Neuron (in vitro differentiated cells): ENCODE measurements at regions not wholly inside any gene's neighbourhood (a gene's known extent, or its start where the extent isn't known, plus 50 kb on each side); places are given as distances from the start of the nearest gene placed in this dataset.

Source experiments
- H2AFZ ChIP-seq: one replicate; pipeline ENCODE4 v1.6.1; 2013; ENCODE audit warnings: low read depth, mild to moderate bottlenecking, inconsistent platforms, low read length, moderate library complexity
- H3K27me3 ChIP-seq: one replicate; pipeline ENCODE4 v1.6.1; 2013; ENCODE audit warnings: low read length; ENCODE audit not compliant: insufficient read depth
- H3K36me3 ChIP-seq: one replicate; pipeline ENCODE4 v1.6.1; 2013; ENCODE audit warnings: low read length; ENCODE audit not compliant: insufficient read depth
- H3K4me1 ChIP-seq: one replicate; pipeline ENCODE4 v1.6.1; 2013; ENCODE audit warnings: low read length; ENCODE audit not compliant: insufficient read depth
- H3K4me3 ChIP-seq: 2 replicates; pipeline ENCODE4 v1.5.1; 2013; ENCODE audit warnings: mild to moderate bottlenecking, low read length, moderate library complexity
- H3K9me3 ChIP-seq: one replicate; pipeline ENCODE4 v1.6.1; 2013; ENCODE audit warnings: low read length

- Histone ChIP-seq H2AFZ (no peak overlapping the region), H3K27me3 (no peaks in the 10 kb centered on the region), H3K4me1 (no peaks in the 10 kb centered on the region), H3K36me3 (no peaks in the 10 kb centered on the region), H3K4me3 (no peak overlapping the region), H3K9me3 (no peaks in the 10 kb centered on the region)
Observed at GRCh38 chr11:112752563-112752962, 208.7 kb upstream of the NCAM1 start.

DNA sequence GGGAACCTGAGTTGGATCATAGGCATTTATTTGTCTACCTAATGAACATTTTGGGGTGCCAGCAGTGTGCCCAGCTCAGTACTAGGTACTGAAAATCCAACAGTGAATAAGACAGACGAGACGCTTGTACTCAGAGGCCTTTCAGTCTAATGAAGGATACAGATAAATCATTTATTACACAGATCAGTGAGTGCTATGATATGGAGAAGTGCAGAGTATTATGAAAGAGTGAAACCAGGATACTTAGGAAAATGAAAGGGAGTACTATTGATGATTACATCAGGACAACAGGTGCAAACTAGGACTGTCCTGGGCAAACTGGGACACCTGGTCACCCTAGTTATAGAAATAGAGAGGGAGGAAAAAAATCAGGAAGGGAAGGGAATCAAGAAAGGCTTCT lies 207.5 kb upstream of the NCAM1 start:
- Histone ChIP-seq H3K27me3 (no peaks in the 10 kb centered on the region), H3K36me3 (no peaks in the 10 kb centered on the region), H3K9me3 (no peaks in the 10 kb centered on the region), H3K4me3 (no peak overlapping the region), H2AFZ (no peak overlapping the region), H3K4me1 (no peaks in the 10 kb centered on the region)

DNA sequence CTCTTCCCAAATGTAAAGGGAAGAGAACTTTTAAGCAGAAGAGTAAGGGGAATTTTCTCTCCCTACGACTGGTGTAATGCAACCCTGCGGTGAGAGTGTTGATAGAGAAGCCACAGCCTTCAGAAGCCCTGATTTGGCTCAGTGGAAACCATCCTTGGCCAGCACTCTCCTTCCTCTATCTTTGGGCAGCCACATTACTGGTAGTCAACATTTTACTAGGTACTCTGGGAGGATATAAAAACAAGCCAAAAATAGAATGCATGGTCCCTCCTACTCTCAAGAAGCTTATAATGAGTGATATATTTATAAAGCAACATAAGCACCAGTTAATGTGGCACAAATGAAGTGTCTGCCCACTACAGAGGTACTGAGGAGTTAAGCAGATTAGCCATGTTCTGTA lies 201.8 kb upstream of the NCAM1 start:
- Histone ChIP-seq H3K9me3 (no peaks in the 10 kb centered on the region), H3K27me3 (no peaks in the 10 kb centered on the region), H2AFZ (no peak overlapping the region), H3K4me3 (no peak overlapping the region), H3K4me1 (no peaks in the 10 kb centered on the region), H3K36me3 (no peaks in the 10 kb centered on the region)

DNA sequence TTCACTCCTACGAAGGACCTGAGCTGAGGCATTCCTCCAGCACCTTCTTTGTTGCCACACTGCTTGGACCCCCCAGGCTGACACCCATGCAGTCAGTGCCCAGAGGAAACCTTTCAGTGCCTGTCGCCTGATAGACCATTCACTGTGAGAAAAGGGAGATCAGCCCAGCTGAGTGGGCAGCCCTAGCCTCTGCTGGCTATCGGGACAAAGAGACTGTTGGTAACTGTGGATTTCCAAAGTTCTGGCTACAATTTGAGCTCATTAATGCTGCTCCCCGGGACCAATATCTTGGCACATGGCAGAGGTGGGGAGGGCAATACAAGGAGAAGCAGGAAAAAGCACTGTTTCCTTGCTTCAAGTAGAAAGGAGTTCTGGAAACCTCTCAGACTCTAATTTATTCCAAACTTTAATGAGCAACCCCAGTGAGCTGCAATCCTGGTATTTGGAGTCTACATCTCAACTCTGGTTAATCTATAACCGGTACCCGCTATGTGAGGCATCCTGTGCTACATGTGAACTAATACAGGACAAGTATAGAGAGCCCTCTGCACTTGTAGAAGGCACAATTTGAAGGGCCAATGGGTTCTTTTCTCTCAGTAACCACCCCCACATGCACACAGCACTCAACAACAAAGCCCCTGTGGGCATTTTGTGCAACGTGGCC lies 200.7 kb upstream of the NCAM1 start:
- H2AFZ ChIP-seq: no peak overlapping the region
- no peak overlapping the region for H3K4me3 ChIP-seq
- H3K36me3 ChIP-seq: no peaks in the 10 kb centered on the region
- no peaks in the 10 kb centered on the region for H3K4me1 ChIP-seq
- no peaks in the 10 kb centered on the region for H3K27me3 ChIP-seq
- no peaks in the 10 kb centered on the region for H3K9me3 ChIP-seq

DNA sequence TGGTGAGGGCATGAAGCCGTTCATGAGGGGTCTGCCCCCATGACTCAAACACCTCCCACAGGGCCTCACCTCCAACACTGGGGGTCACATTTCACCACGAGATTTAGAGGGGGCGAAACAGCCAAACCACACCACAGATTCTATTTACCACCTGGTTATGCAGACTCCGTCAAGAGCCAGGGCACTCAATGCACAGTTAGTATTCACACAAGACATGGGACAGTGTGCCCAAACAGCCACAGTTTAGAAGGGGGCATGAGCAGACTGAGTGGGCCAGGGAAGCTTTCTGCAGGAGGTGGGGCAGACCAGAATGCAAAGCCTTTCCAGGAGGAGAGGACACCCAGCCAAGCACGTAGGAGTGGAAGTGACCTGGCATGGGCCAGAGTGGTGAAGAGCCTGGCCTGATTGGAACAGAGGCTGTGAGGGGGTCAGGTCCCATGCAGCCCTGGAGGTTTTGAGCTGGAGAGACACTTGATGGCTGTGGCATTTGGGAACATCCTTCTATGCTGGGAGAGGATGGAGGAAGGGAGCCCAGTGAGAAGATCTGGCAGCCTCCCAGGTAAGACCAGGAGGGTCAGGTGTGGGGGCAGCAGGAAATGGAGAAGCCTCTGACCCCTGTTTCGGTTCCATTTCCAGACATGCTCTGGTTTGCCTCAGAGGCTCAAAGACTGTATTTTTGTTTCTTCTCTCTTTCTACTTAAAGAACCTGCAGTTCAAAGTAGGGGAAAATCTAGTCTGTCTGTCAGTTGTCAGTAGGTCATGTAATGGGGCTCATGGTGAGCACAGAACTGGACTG lies 199.1 kb upstream of the NCAM1 start:
- H3K9me3 ChIP-seq: no peaks in the 10 kb centered on the region
- H2AFZ ChIP-seq: no peak overlapping the region
- H3K4me3 ChIP-seq: no peak overlapping the region
- no peaks in the 10 kb centered on the region for H3K36me3 ChIP-seq
- no peaks in the 10 kb centered on the region for H3K4me1 ChIP-seq
- no peaks in the 10 kb centered on the region for H3K27me3 ChIP-seq

DNA sequence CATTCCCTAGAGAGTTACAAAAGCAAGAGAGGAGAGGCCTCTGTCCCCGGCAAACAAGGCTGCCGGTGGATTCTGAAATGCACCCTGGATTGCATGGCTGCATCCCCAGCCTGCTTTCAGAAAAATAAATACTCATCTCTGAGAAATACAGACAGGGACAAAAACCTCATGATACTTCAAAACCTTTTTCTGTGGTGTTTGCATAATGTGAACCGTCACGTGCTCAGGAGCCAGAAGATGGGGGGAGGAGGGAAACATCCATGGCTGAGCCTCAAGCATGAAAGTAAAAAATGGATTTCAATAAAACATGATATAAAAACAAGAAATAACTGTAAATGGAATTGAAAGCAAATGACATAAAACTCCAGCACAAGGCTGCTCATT lies 198.5 kb upstream of the NCAM1 start:
- H3K36me3 ChIP-seq: no peaks in the 10 kb centered on the region
- no peaks in the 10 kb centered on the region for H3K27me3 ChIP-seq
- no peak overlapping the region for H2AFZ ChIP-seq
- H3K9me3 ChIP-seq: no peaks in the 10 kb centered on the region
- no peaks in the 10 kb centered on the region for H3K4me1 ChIP-seq
- no peak overlapping the region for H3K4me3 ChIP-seq

GRCh38 chr11:112765337-112765736 lies 195.9 kb upstream of the NCAM1 start:
- no peaks in the 10 kb centered on the region for H3K27me3 ChIP-seq
- no peaks in the 10 kb centered on the region for H3K9me3 ChIP-seq
- H3K4me3 ChIP-seq: no peak overlapping the region
- H2AFZ ChIP-seq: no peak overlapping the region
- H3K4me1 ChIP-seq: no peaks in the 10 kb centered on the region
- no peaks in the 10 kb centered on the region for H3K36me3 ChIP-seq

DNA sequence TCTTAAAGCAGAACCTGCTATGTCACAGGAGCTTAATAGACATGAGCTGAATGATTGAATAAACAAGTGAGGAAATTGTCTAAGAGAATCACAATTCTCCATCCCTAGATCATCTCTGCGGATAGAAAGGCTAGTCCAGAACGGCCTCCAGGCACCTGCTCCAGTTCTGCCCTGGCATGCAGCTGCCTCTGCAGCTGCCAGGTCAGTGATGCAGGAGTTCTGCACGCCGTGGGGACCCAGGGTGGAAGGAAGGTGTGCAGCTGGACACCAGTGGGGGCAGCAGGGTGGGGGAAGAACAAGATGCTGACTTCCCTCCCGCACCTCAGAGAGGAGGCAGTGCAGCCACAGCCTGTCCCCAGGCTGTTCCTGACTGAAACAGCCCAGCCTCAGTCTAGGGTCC lies 192.1 kb upstream of the NCAM1 start:
- H3K4me3 ChIP-seq: no peak overlapping the region
- H3K36me3 ChIP-seq: no peaks in the 10 kb centered on the region
- no peaks in the 10 kb centered on the region for H3K4me1 ChIP-seq
- no peaks in the 10 kb centered on the region for H3K9me3 ChIP-seq
- H2AFZ ChIP-seq: no peak overlapping the region
- H3K27me3 ChIP-seq: no peaks in the 10 kb centered on the region

DNA sequence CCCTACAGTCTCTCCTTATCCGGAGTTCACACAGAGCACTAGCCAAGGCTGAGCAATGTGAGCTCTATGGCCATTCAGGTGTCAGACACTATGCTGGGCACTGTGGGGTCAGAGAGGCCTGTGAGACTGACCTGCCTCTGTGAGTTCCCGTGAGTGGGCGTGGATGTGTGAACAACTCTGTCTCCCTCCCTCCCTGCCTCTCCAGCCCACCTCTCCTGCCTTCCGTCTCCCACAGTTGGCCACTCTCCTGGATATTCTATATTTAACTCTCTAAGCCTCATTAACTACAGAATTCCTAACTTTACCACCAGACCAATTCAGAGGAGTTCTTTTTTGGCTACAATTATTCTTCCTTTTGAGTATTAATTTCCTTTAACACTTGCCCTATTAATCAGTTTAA lies 191.6 kb upstream of the NCAM1 start:
- H2AFZ ChIP-seq: no peak overlapping the region
- no peak overlapping the region for H3K4me3 ChIP-seq
- H3K36me3 ChIP-seq: no peaks in the 10 kb centered on the region
- H3K27me3 ChIP-seq: no peaks in the 10 kb centered on the region
- no peaks in the 10 kb centered on the region for H3K4me1 ChIP-seq
- H3K9me3 ChIP-seq: no peaks in the 10 kb centered on the region

GRCh38 chr11:112770033-112770432 lies 191.2 kb upstream of the NCAM1 start:
- Histone ChIP-seq H3K9me3 (no peaks in the 10 kb centered on the region), H2AFZ (no peak overlapping the region), H3K4me1 (no peaks in the 10 kb centered on the region), H3K36me3 (no peaks in the 10 kb centered on the region), H3K4me3 (no peak overlapping the region), H3K27me3 (no peaks in the 10 kb centered on the region)

DNA sequence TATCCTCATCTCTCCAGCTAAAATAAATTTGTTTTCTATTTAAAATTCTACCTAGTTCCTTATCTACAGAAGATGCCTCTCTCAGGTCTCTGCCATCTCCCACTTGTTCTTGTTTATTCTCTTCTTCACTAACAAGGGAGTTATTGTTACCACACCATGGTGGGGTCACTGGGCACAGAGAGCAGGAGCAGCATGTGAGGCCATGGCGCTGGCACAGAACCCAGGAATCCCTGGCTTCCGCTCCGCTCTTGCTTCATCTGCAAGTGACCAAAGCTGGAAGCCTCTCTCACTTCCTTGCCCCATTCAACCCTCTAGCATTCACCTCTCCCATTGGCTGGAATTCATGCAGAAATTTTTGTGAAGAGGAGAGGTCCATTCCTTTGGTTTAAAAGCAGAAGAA lies 190.7 kb upstream of the NCAM1 start:
- no peaks in the 10 kb centered on the region for H3K36me3 ChIP-seq
- no peak overlapping the region for H2AFZ ChIP-seq
- H3K9me3 ChIP-seq: no peaks in the 10 kb centered on the region

DNA sequence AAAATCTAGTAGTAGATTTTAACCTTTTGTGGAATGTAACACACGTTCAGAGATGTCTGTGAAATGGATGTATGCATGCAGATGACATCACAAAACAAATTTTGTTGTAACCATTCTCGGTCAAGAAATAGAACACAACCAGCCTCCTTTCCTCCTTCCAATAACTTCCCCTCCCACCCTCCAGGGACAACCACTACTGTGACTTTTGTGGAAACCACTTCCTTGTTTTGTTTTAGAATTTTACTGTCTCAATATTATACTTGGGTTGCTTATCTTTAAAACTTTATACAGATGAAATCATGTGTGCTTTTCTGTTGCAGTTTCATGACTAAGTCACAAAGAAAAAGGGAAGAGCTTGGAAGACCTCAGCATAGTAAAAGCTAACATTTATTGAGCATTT lies 189.4 kb upstream of the NCAM1 start:
- Histone ChIP-seq H3K4me1 (no peaks in the 10 kb centered on the region), H2AFZ (no peak overlapping the region), H3K9me3 (no peaks in the 10 kb centered on the region), H3K4me3 (no peak overlapping the region), H3K36me3 (no peaks in the 10 kb centered on the region), H3K27me3 (no peaks in the 10 kb centered on the region)

More for the DNA sequence above, 190.7 kb upstream of the NCAM1 start:
- H3K4me1 ChIP-seq: no peaks in the 10 kb centered on the region
- H3K27me3 ChIP-seq: no peaks in the 10 kb centered on the region
- H3K4me3 ChIP-seq: no peak overlapping the region

DNA sequence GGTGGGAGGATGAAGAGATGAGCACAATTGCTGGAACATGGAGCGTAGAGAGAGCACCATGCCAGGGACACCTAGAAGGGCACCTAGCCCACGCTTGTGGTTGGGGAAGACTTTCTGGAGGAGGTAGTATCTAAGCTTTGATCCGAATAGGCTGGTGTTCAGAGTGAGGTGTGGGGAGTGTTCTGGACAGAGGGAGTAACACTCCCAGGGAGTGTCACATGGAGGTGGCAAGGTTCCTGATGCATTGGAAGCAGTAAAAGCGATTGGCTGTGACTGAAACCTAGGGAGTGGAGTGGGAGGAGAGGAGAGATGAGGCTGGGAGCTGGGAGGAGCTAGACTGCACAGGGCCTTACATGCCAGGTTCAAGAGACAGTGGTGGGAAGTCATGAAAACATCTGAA lies 188.0 kb upstream of the NCAM1 start:
- no peaks in the 10 kb centered on the region for H3K4me1 ChIP-seq
- no peak overlapping the region for H2AFZ ChIP-seq
- no peaks in the 10 kb centered on the region for H3K36me3 ChIP-seq
- H3K27me3 ChIP-seq: no peaks in the 10 kb centered on the region
- no peak overlapping the region for H3K4me3 ChIP-seq
- H3K9me3 ChIP-seq: no peaks in the 10 kb centered on the region

- H3K36me3 ChIP-seq: no peaks in the 10 kb centered on the region
- no peaks in the 10 kb centered on the region for H3K27me3 ChIP-seq
- no peaks in the 10 kb centered on the region for H3K4me1 ChIP-seq
- H3K4me3 ChIP-seq: no peak overlapping the region
- no peaks in the 10 kb centered on the region for H3K9me3 ChIP-seq
- no peak overlapping the region for H2AFZ ChIP-seq
Observed at GRCh38 chr11:112776834-112777233, 184.4 kb upstream of the NCAM1 start.
